ENCODE measurements at regions not wholly inside any gene's neighbourhood (a gene's known extent, or its start where the extent isn't known, plus 50 kb on each side); places are given as distances from the start of the nearest gene placed in this dataset.

GRCh38 chr7:126178865-126179264 lies 1073.9 kb downstream of the GRM8 start:
- Histone ChIP-seq H3F3A (ENCODE audit: control insufficient read depth, insufficient read depth) (no peaks in the 10 kb centered on the region), H3K4me2 (ENCODE audit: low read length) (no peak overlapping the region), H3K27me3 (ENCODE audit: control insufficient read depth, low read length) (no peaks in the 10 kb centered on the region), H3K9me2 (replicated peaks; ENCODE audit: control insufficient read depth, low read length) (no peaks in the 10 kb centered on the region), H3K4me3 (ENCODE audit: low read length) (no peak overlapping the region), H4K20me1 (ENCODE audit: control insufficient read depth, insufficient read depth, low read depth, low read length) (no peaks in the 10 kb centered on the region), H3K79me2 (ENCODE audit: control insufficient read depth, low read length) (no peaks in the 10 kb centered on the region), H3K4me1 (ENCODE audit: control insufficient read depth, low read length) (no peaks in the 10 kb centered on the region), H3K9me3 (ENCODE audit: control insufficient read depth, insufficient read depth, low read length) (no peaks in the 10 kb centered on the region), H3K27ac (ENCODE audit: low read depth, low read length) (no peak overlapping the region), H3K36me3 (ENCODE audit: control insufficient read depth, low read length) (no peaks in the 10 kb centered on the region)
- no peak for TF ChIP-seq EZH2phosphoT487 (IDR thresholded peaks at IDR 0.05; ENCODE audit: borderline replicate concordance, low read length)

GRCh38 chr7:126177782-126178181 lies 1075.0 kb downstream of the GRM8 start:
- TF ChIP-seq CTCF (IDR thresholded peaks at IDR 0.05; ENCODE audit: low read depth, low read length, poor library complexity, severe bottlenecking) (no peak), EZH2phosphoT487 (IDR thresholded peaks at IDR 0.05; ENCODE audit: borderline replicate concordance, low read length) (no peak)
- no peaks in the 10 kb centered on the region for H4K20me1 ChIP-seq (ENCODE audit: control insufficient read depth, insufficient read depth, low read depth, low read length)
- no peak overlapping the region for H3K4me3 ChIP-seq (ENCODE audit: low read length)
- no peaks in the 10 kb centered on the region for H3K9me3 ChIP-seq (ENCODE audit: control insufficient read depth, insufficient read depth, low read length)
- H3K79me2 ChIP-seq (ENCODE audit: control insufficient read depth, low read length), result no peaks in the 10 kb centered on the region
- H3F3A ChIP-seq (ENCODE audit: control insufficient read depth, insufficient read depth), result no peaks in the 10 kb centered on the region
- H3K4me1 ChIP-seq (ENCODE audit: control insufficient read depth, low read length), result no peaks in the 10 kb centered on the region
- no peaks in the 10 kb centered on the region for H3K36me3 ChIP-seq (ENCODE audit: control insufficient read depth, low read length)
- H3K27me3 ChIP-seq (ENCODE audit: control insufficient read depth, low read length), result no peaks in the 10 kb centered on the region
- H3K27ac ChIP-seq (ENCODE audit: low read depth, low read length), result no peak overlapping the region
- H3K4me2 ChIP-seq (ENCODE audit: low read length), result no peak overlapping the region
- no peaks in the 10 kb centered on the region for H3K9me2 ChIP-seq (replicated peaks; ENCODE audit: control insufficient read depth, low read length)

GRCh38 chr7:126166645-126167044 lies 1086.1 kb downstream of the GRM8 start:
- Histone ChIP-seq H3K4me1 (ENCODE audit: control insufficient read depth, low read length) (no peaks in the 10 kb centered on the region), H3K9me2 (replicated peaks; ENCODE audit: control insufficient read depth, low read length) (no peaks in the 10 kb centered on the region), H3K9me3 (ENCODE audit: control insufficient read depth, insufficient read depth, low read length) (no peaks in the 10 kb centered on the region), H3K4me2 (ENCODE audit: low read length) (no peak overlapping the region), H3K27ac (ENCODE audit: low read depth, low read length) (no peak overlapping the region), H3F3A (ENCODE audit: control insufficient read depth, insufficient read depth) (no peaks in the 10 kb centered on the region), H3K79me2 (ENCODE audit: control insufficient read depth, low read length) (no peaks in the 10 kb centered on the region), H3K27me3 (ENCODE audit: control insufficient read depth, low read length) (no peaks in the 10 kb centered on the region), H3K4me3 (ENCODE audit: low read length) (no peak overlapping the region), H4K20me1 (ENCODE audit: control insufficient read depth, insufficient read depth, low read depth, low read length) (no peaks in the 10 kb centered on the region), H3K36me3 (ENCODE audit: control insufficient read depth, low read length) (no peaks in the 10 kb centered on the region)
- no peak for TF ChIP-seq EZH2phosphoT487 (IDR thresholded peaks at IDR 0.05; ENCODE audit: borderline replicate concordance, low read length)
- TF ChIP-seq CTCF (IDR thresholded peaks at IDR 0.05; ENCODE audit: low read depth, low read length, poor library complexity, severe bottlenecking), result no peak

- H3K36me3 ChIP-seq (ENCODE audit: control insufficient read depth, low read length), result no peaks in the 10 kb centered on the region
- no peaks in the 10 kb centered on the region for H3K27me3 ChIP-seq (ENCODE audit: control insufficient read depth, low read length)
- H3K9me2 ChIP-seq (replicated peaks; ENCODE audit: control insufficient read depth, low read length), result no peaks in the 10 kb centered on the region
- no peak overlapping the region for H3K4me3 ChIP-seq (ENCODE audit: low read length)
- H3K4me1 ChIP-seq (ENCODE audit: control insufficient read depth, low read length), result no peaks in the 10 kb centered on the region
- no peaks in the 10 kb centered on the region for H3F3A ChIP-seq (ENCODE audit: control insufficient read depth, insufficient read depth)
- H4K20me1 ChIP-seq (ENCODE audit: control insufficient read depth, insufficient read depth, low read depth, low read length), result no peaks in the 10 kb centered on the region
- no peak overlapping the region for H3K4me2 ChIP-seq (ENCODE audit: low read length)
- no peaks in the 10 kb centered on the region for H3K9me3 ChIP-seq (ENCODE audit: control insufficient read depth, insufficient read depth, low read length)
- no peaks in the 10 kb centered on the region for H3K79me2 ChIP-seq (ENCODE audit: control insufficient read depth, low read length)
- TF ChIP-seq CTCF (IDR thresholded peaks at IDR 0.05; ENCODE audit: low read depth, low read length, poor library complexity, severe bottlenecking), result no peak
- no peak for TF ChIP-seq EZH2phosphoT487 (IDR thresholded peaks at IDR 0.05; ENCODE audit: borderline replicate concordance, low read length)
- no peak overlapping the region for H3K27ac ChIP-seq (ENCODE audit: low read depth, low read length)
These were observed 1089.1 kb downstream of the GRM8 start for GRCh38 chr7:126163647-126164046.

Data from DOHH2 (cell line).